CD4-positive, alpha-beta T cell (primary cell): ENCODE measurements at regions not wholly inside any gene's neighbourhood (a gene's known extent, or its start where the extent isn't known, plus 50 kb on each side); places are given as distances from the start of the nearest gene placed in this dataset.

Source experiments
- ATAC-seq: fragments of 200-7000 bp; cut with Tn5 transposase; one replicate; pipeline ENCODE4 v1.10.0; 2022; ENCODE audit warnings: mild to moderate bottlenecking; ENCODE audit not compliant: poor library complexity
- CTCF ChIA-PET: fragments of 350-600 bp; sonication (Branson Sonifier 250); formaldehyde crosslinking; loops from one replicate; lab custom pipeline; 2021; ENCODE audit warnings: antibody characterized with exemption, inconsistent platforms; lab: Charles Lee
- POLR2A ChIA-PET: fragments of 350-600 bp; sonication (Branson Sonifier 250); formaldehyde crosslinking; loops from one replicate; lab custom pipeline; 2021; ENCODE audit warnings: antibody characterized with exemption, inconsistent platforms; lab: Charles Lee
- DNase-seq, 14 experiments: peaks; one replicate each; pipeline ENCODE4 v3.0.0-alpha.2; 2013 to 2020; ENCODE audit warnings: mixed read lengths in 2 of 14
- H3K27ac ChIP-seq, 2 donors: one replicate each; pipeline versions ENCODE4 v1.5.1 to v1.7.0; 2013; ENCODE audit warnings: low read length in 2 of 2, low read depth in 1 of 2, mild to moderate bottlenecking in 1 of 2
- H3K27me3 ChIP-seq, 2 experiments: 1 replicate in 1 of 2; 2 replicates in 1 of 2; pipeline versions ENCODE4 v1.6.1 to v1.7.0; 2013; ENCODE audit warnings: low read length in 2 of 2, control low read depth in 1 of 2, mild to moderate bottlenecking in 1 of 2, moderate library complexity in 1 of 2; ENCODE audit not compliant: insufficient read depth in 2 of 2, control insufficient read depth in 1 of 2
- H3K36me3 ChIP-seq: one replicate; pipeline ENCODE4 v1.6.1; 2013; ENCODE audit warnings: low read length, control low read depth; ENCODE audit not compliant: insufficient read depth
- H3K4me1 ChIP-seq: one replicate; pipeline ENCODE4 v1.6.1; 2013; ENCODE audit warnings: low read length, control low read depth; ENCODE audit not compliant: insufficient read depth
- H3K4me3 ChIP-seq: one replicate; pipeline ENCODE4 v1.5.1; 2013; ENCODE audit warnings: mild to moderate bottlenecking, low read length, moderate library complexity
- H3K9me3 ChIP-seq, 2 experiments: 1 replicate in 1 of 2; 2 replicates in 1 of 2; pipeline versions ENCODE4 v1.6.1 to v1.7.0; 2013; ENCODE audit warnings: low read length in 2 of 2, mild to moderate bottlenecking in 2 of 2, control low read depth in 1 of 2, moderate library complexity in 1 of 2; ENCODE audit not compliant: control insufficient read depth in 1 of 2, insufficient read depth in 1 of 2
- H3K27ac Mint-ChIP-seq: one replicate; pipeline ENCODE4 v1.8.0; 2020; ENCODE audit warnings: mixed read lengths
- H3K27me3 Mint-ChIP-seq: one replicate; pipeline ENCODE4 v1.8.0; 2021; ENCODE audit warnings: mixed read lengths
- H3K36me3 Mint-ChIP-seq: one replicate; pipeline ENCODE4 v1.8.0; 2021; ENCODE audit warnings: low read depth, mixed read lengths
- H3K4me1 Mint-ChIP-seq: one replicate; pipeline ENCODE4 v1.8.0; 2021; ENCODE audit warnings: low read depth, mixed read lengths
- H3K4me3 Mint-ChIP-seq: one replicate; pipeline ENCODE4 v1.8.0; 2020; ENCODE audit warnings: mild to moderate bottlenecking, mixed read lengths
- H3K9me3 Mint-ChIP-seq: one replicate; pipeline ENCODE4 v1.8.0; 2020; ENCODE audit warnings: mixed read lengths
- CTCF ChIP-seq: fragments of 200-600 bp; IDR thresholded peaks from one replicate; pipeline ENCODE4 v1.8.0; 2022; ENCODE audit warnings: antibody characterized with exemption, mild to moderate bottlenecking
- intact Hi-C, 2 experiments: fragments of 100-400 bp; cut with DNase I in 1 of 2; cut with micrococcal nuclease in 1 of 2; formaldehyde crosslinking; loops; one replicate each; pipeline versions ENCODE4 v1.15.1 to v1.9.0; 2023 to 2025; cut with DNase I, micrococcal nuclease

DNA sequence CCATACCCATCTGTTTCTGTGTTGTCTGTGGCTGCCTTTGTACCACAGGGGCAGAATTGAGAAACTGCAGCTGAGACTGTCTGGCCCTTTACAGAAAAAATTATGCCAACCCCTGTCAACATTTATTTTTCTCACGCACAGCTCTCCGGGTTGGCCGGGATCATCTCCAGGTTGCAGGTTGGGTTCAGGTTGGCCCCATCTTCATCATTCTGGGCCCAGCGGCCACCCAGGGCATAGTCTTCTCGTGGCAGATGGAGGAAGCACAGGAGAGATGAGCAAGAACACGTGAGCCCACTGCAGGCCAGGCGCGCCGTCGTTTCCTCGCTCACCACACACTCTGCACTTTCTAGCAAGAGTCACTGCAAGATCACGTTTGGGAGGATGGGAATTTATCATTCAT lies 66.1 kb upstream of the SEC14L1 start:
- Histone ChIP-seq H3K27me3 (peaks cover 14 to 21% of the 10 kb centered on the region in 2 experiments), H3K9me3 (peaks cover 0 to 4% of the 10 kb centered on the region in 2 experiments), H3K4me3 (no peak overlapping the region), H3K27ac (no peak overlapping the region), H3K4me1 (no peaks in the 10 kb centered on the region), H3K36me3 (no peaks in the 10 kb centered on the region)
- no peak for TF ChIP-seq CTCF
- Mint-ChIP-seq H3K4me1 (no peaks in the 10 kb centered on the region), H3K36me3 (no peaks in the 10 kb centered on the region), H3K27ac (no peak overlapping the region), H3K27me3 (peaks cover 48% of the 10 kb centered on the region), H3K4me3 (no peak overlapping the region), H3K9me3 (no peaks in the 10 kb centered on the region)
- ChIA-PET POLR2A (no interaction called here), CTCF (no interaction called here)
- no peak for ATAC-seq
- intact Hi-C loops = no loop called here
- DNase-seq = no peak

DNA sequence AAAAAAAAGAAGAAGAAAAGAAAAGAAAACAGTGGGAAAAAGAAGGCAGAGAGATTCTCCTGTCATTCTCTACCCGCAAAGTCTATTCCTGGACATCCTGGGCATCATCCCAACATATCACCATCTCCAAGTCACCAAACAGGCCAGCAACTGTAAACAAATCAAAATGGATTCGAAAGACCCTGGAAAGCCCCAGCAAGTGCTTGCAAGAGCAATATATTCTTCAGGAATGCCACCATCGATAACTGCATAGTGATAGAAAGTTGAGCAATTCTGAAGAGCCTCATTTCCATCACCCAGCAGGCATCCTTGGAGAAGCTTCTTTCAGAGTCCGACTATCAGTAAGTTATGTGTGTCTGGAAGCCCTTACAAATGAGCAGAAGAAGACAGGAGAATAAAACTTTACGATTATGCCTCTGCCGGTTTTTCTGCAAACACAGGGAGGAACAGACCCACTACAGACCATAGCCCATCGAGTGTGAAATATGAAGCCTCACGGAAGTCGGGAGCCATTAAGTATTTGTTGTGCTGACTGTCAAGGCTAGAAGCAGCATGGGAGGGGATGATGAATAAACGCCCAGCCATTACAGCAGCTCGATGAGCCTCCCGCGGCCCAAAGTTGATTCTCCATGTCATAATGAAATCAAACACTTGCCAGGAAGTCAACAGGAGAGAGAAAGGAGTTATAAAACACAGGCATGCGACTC lies 64.5 kb upstream of the SEC14L1 start:
- Histone ChIP-seq H3K27ac (no peak overlapping the region), H3K27me3 (peaks cover 14 to 17% of the 10 kb centered on the region in 2 experiments), H3K36me3 (no peaks in the 10 kb centered on the region), H3K9me3 (peaks cover 0 to 4% of the 10 kb centered on the region in 2 experiments), H3K4me3 (no peak overlapping the region), H3K4me1 (no peaks in the 10 kb centered on the region)
- ChIA-PET POLR2A (no interaction called here), CTCF (no interaction called here)
- Mint-ChIP-seq H3K4me1 (no peaks in the 10 kb centered on the region), H3K4me3 (no peak overlapping the region), H3K36me3 (no peaks in the 10 kb centered on the region), H3K27ac (no peak overlapping the region), H3K9me3 (no peaks in the 10 kb centered on the region), H3K27me3 (peaks cover 43% of the 10 kb centered on the region)
- intact Hi-C loops = no loop called here
- TF ChIP-seq CTCF = no peak
- no peak for DNase-seq
- no peak for ATAC-seq

- Mint-ChIP-seq H3K4me1 (peaks cover 16% of the 10 kb centered on the region), H3K4me3 (no peak overlapping the region), H3K36me3 (peaks cover 3% of the 10 kb centered on the region), H3K9me3 (no peaks in the 10 kb centered on the region), H3K27me3 (no peaks in the 10 kb centered on the region), H3K27ac (no peak overlapping the region)
- CTCF ChIA-PET = no interaction called here
- intact Hi-C loops = no loop called here
- POLR2A ChIA-PET = no interaction called here
- Histone ChIP-seq H3K9me3 (no peaks in the 10 kb centered on the region), H3K27me3 (no peaks in the 10 kb centered on the region), H3K4me3 (no peak overlapping the region), H3K27ac (no peak overlapping the region), H3K36me3 (no peaks in the 10 kb centered on the region), H3K4me1 (peaks cover 25% of the 10 kb centered on the region)
- ATAC-seq (no peak), DNase-seq (no peak)
- TF ChIP-seq CTCF = no peak
These were observed 57.2 kb upstream of the SEC14L1 start for GRCh38 chr17:77083531-77083930.
